ENCODE measurements at regions not wholly inside any gene's neighbourhood (a gene's known extent, or its start where the extent isn't known, plus 50 kb on each side); places are given as distances from the start of the nearest gene placed in this dataset.

DNA sequence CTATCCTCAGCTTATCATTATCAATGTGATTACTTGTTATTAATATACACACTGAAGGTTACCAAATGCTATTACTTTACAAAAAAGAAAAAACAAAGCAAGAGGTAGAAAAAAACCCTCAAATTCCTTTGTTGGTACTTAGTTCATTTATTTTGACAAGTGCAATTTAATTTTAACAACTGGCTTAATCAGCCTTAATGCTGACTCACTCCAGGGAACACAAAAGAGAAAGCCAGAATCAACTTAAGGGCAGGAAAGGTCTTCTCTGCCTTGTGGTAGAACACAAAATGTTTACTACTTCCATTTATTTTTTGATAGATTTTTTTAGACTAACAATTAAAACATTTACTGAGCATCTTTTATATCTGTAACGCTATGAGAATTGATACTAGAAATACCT lies 417.1 kb downstream of the PCDH17 start:
- no peak for DNase-seq (ENCODE audit: low read depth in 2 of 2)

DNA sequence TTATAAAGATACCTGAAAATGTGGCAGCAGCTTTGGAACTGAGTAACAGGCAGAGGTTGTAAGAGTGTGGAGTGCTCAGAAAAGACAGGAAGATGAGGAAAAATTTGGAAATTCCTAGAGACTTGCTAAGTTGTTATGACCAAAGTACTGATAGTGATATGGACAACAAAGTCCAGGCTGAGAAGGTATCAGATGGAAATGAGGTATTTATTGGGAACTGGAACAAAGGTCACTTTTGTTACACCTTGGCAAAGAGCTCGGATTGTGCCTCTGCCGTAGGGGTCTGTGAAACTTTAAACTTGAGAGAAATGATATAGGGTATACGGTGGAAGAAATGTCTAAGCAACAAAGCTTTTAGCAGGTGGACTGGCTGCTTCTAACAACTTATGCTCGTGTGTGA lies 419.9 kb downstream of the PCDH17 start:
- DNase-seq (ENCODE audit: low read depth in 2 of 2), result no peak

DNA sequence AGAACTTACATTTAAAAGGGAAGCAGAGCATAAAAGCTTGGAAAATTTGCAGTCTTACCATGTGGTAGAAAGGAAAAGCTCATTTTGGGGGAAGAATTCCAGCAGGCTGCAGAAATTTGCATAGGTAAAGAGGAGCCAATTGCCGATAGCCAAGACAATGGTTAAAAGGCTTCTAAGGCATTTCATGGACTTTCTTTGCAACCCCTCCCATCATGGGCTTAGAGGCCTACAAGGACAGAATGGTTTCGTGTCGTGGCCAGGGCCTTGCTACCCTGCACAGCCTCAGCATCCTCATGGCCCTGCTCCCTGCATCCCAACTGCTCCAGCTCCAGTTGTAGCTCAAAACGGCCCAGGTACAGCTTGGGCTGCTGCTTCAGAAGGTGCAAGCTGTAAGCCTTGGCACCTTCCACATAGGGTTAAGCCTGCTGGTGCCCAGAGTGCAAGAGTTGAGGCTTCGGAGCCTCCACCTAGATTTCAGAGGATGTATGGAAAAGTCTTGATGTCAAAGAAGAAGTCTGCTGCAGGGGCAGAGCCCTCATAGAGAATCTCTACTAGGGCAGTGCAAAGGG lies 420.3 kb downstream of the PCDH17 start:
- no peak for DNase-seq (ENCODE audit: low read depth in 2 of 2)

DNA sequence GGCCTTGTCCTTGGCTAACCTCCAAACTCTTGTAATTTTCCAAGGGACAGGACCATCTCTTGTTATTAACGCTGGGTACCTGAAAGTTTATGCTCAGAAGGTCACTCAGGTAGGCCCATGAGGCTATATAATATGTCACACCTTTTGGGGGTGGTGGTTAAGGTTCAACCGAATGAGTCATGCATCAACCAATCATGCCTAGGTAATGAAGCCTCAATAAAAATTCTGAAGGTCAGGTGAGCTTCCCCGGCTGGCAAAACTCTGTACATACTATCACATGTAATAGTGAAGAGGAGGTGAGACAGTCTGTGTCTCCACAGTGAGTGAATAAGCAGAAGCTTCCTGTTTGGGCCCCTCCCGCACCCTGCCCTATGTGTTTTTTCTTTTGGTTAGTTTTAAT lies 424.9 kb downstream of the PCDH17 start:
- no peak for DNase-seq (ENCODE audit: low read depth in 2 of 2)

DNA sequence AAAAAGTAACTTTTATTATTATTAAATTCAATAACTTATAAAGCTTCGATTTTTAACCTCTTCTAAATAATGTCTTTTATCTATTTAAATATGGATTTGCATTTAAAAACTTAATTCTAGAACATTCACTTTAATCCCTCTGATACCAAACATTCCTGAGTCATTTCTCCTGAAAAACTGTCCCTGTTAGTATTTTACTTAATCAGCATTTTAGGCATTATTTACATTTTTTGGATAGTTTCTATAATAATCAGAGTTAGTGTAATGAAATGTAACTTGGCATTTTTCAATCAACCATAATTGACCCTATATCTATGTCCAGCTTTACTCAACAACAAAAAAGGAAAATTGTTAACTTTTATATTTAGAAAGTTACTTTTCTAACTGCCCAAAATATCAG lies 428.1 kb downstream of the PCDH17 start:
- no peak for DNase-seq (ENCODE audit: low read depth in 2 of 2)

DNA sequence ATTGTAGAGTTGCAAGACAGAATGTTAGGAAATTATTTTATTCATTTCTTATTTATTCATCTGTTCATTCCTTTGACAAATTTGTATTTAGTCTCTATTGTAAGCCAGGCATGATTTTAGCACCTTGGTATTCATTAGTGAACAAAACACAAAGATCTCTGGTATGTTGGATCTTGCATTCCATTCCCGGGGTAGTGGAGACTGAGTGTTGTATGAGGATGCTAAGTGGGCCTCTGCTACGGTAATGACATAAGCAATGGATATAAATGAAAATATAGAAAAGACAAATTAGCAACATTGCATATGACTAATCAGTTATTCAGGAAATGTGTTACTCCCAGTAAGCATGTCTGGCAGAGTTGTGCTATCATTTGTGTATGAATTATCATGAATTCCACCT lies 449.3 kb downstream of the PCDH17 start:
- no peak for DNase-seq (ENCODE audit: low read depth in 2 of 2)

DNA sequence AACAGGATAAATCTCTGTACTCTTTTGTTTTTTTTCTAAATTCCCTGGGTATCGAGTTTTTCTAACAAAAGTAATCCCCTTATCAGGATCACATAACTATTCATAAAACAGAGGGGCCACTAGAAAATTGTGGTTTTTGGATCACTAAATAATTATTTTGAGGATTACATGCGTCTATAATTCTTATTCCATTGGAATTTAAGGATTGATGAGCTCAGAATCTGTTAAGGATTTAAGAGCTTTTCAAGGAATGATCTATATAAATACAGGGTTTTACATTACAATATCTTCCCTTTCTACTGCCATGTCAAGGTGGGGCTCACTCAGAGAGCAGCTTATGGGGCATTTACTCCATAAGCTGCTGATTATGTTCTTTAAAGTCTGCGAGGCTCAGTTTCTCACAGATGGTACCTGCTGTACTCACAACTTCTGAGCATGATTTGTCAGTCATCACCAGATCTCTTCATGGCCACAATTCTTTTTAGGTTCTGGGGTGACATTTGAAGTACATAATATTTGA lies 449.8 kb downstream of the PCDH17 start:
- DNase-seq (ENCODE audit: low read depth in 2 of 2), result no peak

DNA sequence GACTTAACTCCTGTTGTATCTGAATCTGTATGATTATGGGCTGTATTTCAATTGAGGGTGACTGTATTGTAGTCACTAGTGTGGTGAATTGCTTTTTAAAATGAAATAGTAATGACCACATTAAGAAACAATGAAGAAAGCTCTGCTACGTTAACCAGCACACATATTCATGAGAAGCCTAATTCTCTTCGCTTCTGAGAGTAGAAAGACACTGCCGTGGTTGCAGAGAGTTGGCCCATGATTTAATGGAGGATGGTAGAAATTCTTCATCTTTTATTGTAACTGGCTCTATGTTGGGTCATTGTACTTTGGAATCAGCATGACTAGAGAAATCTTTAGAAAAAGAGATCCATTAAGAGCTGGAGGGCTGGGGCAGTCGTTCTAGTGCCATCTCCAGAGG lies 451.5 kb downstream of the PCDH17 start:
- no peak for DNase-seq (ENCODE audit: low read depth in 2 of 2)

DNA sequence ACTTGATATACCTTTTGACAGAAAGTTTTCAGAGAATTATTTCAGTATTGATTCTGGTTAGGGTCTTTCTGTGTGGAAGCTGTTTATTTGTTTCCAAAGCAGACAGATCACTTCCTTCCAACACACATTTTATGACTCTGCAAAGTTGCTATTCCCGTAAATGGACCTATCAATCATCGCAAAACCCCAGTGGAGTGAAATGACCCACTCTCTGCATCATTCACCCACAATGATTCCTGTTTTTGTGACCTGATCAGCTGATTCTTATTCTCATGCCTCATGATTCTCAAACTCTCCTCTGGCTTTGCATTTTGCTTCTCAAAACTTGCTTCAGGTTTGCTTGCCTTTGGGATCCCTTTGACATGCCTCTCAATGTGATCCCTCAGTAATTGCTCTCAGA lies 453.7 kb downstream of the PCDH17 start:
- DNase-seq (ENCODE audit: low read depth in 2 of 2), result no peak

DNA sequence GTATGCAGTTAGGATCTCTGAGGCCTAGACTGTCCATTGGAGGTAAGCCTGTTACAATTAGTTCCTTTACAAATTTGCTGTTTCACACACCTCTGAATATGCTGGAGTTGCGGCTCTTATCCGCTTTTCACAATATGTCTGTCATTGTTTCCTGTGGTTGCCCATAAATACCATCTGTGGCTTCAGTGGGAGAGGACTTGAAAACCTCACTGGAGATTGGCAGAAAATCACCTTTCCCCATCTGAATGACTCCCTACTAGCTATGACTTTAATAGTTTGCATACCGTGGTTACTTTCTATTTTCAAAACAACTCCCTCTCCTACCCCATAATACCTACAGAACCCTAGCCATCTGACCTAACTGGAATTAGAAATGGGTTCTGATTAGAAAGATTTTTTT lies 454.3 kb downstream of the PCDH17 start:
- DNase-seq (ENCODE audit: low read depth in 2 of 2), result no peak

DNA sequence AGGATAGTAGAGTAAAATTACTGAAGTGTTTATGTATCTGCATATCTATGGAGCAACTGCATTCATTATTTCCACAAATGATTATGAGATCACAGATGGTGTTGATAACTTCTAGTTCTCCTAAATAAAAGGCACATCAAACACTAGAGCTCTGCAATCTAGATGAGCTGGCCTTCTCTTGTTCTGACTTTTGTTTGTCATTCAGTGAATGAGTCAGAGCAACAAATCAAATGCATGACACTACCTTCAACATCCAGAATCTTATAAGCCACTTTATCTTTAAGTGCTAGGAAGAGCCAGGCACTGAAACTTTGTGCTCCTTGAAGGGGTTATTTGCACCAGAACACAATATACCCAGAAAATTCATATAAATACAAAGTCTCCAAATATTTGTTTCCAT lies 456.0 kb downstream of the PCDH17 start:
- DNase-seq (ENCODE audit: low read depth in 2 of 2), result no peak

DNA sequence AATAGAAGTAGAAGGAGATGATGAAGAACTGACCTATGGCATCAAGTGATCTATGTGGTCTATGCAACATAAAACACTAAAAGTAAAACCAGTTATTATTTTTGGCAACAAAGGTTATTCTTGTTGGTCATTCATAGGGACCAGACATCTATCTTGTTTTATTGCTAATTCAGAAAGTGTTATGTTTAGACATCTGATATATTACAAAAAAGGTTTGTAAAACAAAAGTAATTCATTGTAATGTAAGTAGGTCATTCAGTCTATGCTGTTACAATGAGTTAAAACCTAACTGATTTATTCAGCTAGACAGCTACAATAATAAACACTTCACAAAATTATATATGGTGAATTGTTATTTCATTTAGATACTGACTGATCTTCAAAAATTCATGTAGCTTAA lies 461.9 kb downstream of the PCDH17 start:
- DNase-seq (ENCODE audit: low read depth in 2 of 2), result no peak

DNA sequence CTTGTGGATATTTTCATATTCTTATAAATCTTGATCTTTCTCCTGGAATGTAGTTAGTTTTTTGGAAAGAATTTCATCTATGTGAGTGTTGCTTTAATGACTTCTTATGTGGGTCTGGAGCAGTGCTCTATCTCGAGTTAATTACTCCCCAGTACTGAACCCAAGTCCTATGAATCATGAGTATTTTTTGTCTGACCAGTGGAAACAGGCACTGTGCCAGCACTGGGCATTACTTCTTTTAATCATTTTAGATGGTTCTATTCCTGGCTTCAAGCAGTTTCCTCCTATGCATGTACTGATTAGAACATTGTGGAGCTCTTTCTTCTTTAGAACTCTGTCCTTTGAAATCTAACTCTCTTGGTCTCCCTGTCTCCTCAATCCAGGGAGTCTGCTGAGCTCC lies 466.3 kb downstream of the PCDH17 start:
- DNase-seq (ENCODE audit: low read depth in 2 of 2), result no peak

DNA sequence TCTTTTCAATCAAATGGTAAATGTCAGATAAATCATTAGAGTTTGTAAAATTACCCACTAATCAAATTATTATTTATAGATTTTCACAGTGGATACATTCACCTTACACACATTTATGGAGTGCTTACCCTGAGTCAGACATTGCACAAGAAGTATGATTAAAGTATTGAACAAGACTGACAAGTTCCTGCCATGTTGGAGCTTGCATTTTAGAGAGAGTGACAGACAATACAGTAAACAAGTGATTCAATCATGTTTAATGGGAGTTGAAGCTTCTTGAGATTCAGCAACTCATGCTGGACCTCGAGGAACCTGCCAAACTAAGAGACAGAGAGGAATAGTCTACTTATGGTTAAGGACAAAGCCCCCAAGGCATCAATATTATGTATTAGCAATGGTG lies 487.8 kb downstream of the PCDH17 start:
- DNase-seq (ENCODE audit: low read depth in 2 of 2), result no peak

DNA sequence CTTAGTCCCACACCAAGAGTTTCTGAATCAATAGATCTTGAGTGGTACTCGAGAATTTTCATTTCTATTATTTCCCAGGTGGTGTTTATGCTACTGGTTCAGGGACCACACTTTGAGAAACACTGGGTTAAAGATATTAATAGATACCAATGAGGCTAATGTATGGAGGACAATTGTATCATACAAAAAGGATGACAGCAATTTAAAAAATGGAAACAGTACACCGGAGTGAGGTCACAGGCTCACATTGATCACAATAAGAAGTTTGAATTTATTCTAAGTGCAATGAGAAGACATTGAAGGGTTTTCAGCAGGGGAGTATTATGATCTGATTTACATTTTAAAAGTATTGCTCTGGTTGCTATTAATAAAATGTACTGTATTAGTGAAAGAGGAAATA lies 488.3 kb downstream of the PCDH17 start:
- no peak for DNase-seq (ENCODE audit: low read depth in 2 of 2)

DNA sequence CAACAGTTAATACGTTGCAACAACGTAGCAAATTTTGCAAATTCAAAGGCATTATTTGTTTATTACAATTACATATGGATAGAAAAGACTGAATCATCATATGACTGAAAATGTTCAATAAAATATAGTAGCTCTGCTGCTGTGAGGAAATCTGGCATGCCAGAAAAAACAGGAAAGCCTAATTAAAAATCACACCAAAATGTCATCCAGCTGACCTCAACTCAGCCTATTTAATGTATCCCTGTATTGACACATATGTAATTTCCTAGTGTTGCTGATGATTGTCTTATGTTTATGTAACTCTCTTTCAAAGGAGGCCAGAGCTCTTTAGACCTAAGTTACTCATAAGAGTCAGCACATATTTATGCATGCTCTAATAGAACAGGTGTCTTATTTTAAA lies 495.0 kb downstream of the PCDH17 start:
- no peak for DNase-seq (ENCODE audit: low read depth in 2 of 2)

DNA sequence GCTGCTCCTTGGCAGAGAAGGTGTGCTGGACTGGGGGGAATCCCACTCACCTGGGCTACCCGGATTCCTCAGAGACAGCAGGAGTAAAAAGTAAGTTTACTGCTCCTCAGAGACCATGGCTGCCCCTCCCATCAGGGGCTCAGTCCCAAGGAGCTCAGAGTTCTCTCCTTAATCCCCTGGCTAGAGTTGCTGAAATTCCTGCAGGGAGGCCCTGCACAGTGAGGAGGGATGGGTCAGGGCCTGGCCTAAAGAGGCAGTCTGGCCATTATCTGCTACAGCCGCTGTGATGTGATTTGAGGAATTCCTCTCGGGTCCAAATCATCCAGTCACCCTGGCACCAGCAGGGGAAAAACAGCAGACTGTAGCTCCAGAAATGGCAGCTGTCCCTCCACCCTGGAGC lies 502.5 kb downstream of the PCDH17 start:
- no peak for DNase-seq (ENCODE audit: low read depth in 2 of 2)

DNA sequence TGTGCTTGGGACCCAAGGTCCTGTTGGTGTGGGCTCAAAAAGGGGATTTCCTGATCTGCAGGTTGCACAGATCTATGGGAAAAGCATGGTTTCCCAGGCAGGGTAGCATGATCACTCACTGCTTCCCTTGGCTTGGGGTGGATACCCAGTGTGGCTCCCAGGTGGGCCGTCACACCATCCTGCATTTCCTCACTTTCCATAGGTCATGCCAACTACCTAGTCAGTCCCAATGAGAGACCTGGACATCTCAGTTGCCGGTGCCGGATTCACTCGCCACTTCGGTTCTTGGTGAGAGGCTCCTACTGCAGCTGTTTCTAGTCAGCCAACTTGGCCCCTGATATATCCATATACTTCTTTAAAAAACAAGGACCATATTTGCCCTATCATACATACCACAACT lies 503.0 kb downstream of the PCDH17 start:
- DNase-seq (ENCODE audit: low read depth in 2 of 2), result no peak

DNA sequence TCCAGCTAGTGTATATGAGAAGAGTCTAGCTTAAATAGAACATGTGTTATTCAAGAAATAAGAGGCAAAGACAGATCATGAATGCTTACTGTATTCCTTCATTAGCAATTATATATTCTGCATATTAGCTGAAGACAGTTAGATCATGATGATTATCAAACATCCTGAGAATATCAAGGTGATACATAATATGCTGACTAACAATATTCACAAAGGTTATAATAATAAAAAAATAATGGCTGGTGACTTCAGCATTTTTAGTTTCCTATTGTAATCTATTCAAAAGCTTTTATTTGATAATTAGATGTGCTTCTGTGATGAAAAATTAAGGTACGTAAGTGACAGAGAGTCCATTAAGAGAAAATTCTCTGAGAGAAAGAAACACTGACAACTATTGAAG lies 511.4 kb downstream of the PCDH17 start:
- DNase-seq (ENCODE audit: low read depth in 2 of 2), result no peak

DNA sequence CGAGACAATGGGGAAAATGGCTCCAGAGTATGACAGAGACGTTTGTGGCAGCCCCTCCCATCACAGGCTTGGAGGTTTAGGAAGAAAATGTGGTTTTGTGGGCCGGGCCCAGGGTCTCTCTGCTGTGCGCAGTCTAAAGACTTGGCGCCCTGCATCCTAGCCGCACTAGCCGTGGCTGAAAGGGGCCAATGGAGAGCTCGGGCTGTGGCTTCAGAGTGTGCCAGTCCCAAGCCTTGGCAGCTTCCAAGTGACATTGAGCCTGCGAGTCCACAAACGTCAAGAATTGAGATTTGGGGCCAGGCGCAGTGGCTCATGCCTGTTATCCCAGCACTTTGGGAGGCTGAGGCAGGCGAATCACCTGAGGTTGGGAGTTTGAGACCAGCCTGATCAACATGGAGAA lies 513.1 kb downstream of the PCDH17 start:
- DNase-seq (ENCODE audit: low read depth in 2 of 2), result no peak

DNA sequence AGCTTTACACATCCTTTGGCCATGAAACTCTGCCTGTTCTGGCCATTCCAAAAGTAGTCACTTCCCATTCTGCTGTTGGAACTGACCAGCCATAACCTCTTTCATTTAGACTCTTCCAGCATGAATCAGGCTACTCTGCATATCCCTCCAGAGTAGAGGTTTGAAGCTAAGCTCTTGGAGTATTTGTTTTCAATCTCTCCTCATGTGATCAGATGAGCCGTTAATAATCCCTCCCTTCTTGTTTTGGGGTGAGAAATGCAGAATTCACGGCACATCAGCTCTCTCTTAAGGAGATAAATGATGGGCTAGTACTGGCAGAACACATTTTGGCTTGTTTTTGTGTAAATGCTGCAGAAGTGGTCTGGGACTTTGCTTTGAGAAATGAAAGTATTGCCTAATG lies 519.9 kb downstream of the PCDH17 start:
- DNase-seq (ENCODE audit: low read depth in 2 of 2), result no peak

DNA sequence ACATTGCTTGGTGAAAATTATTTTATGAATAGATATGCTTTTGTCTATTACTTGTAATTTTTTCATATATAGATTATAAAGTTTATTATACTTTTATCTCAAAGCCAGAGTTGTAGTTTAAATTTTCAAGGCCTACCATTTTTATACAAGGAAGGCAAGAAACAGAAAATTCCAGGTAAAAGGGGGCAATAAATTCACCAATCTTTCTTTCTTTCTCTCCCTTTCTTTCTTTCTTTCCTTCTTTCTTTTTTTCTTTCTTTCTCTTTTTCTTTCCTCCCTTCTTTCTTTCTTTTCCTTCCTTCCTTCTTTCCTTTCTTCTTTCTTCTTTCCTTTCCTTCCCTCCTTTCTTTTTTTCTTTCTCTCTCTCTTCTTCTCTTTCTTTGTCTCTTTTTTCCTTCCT lies 529.4 kb downstream of the PCDH17 start:
- no peak for DNase-seq (ENCODE audit: low read depth in 2 of 2)

DNA sequence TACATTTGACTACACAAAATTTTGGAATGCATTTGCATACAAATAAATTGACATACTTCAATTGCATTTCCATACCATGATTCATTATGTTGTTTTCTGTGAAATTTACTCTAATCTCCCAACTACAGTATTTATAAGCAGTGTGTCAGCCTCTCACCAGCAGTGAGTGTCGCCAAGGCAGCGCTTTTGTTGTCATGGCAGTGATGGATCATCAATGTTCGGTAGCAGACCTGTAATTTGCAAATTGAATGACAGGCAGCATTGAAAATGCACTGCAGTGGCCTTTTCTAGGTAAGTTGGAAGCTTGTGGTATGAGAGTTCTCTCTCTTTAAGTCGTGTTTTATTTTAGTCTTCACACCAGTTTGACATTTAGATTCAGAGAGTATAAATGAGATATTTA lies 534.1 kb downstream of the PCDH17 start:
- no peak for DNase-seq (ENCODE audit: low read depth in 2 of 2)

DNA sequence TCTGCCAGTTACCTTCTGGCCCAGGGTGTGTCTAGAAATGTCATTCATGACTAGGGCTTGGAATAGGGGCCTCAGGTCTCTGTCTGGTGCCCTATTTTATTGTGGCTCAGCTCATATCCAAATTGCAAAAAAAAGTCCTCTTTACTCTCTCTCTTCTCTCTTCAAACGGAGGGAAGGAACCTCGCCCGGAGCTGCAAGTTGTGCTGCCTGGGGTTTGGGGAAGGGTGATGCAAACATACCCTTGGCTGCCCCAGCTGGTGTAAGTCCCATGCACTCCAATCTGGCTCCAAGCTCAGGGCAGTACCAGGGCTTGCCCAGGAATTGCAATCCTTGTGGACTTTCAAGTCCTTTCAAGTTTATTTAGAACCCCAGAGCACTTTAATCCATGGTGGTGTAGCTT lies 549.6 kb downstream of the PCDH17 start:
- no peak for DNase-seq (ENCODE audit: low read depth in 2 of 2)

DNA sequence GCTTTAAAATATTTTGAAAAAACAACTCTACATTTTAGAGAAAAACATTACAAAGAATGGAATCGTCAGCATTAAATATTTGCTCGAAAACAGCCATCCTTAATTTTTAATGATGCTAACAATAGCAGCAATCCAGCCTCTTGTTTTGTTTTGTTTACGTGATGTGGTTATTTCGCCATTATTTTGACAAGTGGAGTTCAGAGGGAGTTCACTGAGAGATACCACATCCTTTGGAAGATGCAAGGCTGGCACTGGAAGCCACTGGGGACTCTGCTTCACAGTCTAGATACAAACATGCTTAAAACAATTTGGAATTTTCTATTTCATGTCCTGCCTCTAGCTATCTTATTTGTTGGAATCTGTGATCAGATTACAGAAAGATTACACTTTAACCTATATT lies 556.3 kb downstream of the PCDH17 start:
- no peak for DNase-seq (ENCODE audit: low read depth in 2 of 2)

Measured in activated CD4-positive, alpha-beta T cell treated with anti-CD3 and anti-CD28 coated beads for 24 hours (primary cell).